Pancreas (tissue), 10 donors: ENCODE measurements at regions not wholly inside any gene's neighbourhood (a gene's known extent, or its start where the extent isn't known, plus 50 kb on each side); places are given as distances from the start of the nearest gene placed in this dataset.

Source experiments
- ATAC-seq, 4 donors: fragments of 200-7000 bp; cut with Tn5 transposase; one replicate each; pipeline versions ENCODE4 v1.8.0 to v1.9.1; 2020; ENCODE audit warnings: mild to moderate bottlenecking in 4 of 4, moderate library complexity in 4 of 4
- DNase-seq, 6 donors: peaks; one replicate each; pipeline ENCODE4 v3.0.0-alpha.2; 2020
- FAIRE-seq: peaks from 2 replicates; lab custom pipeline; 2012; peaks lifted over from hg19 to GRCh38; lab: Jason Lieb, UNC
- H3K27ac ChIP-seq, 4 donors: fragments of 200-600 bp; sonication (generic); 1 replicate in 3 of 4; 2 replicates in 1 of 4; pipeline versions ENCODE4 v1.5.0 to v1.8.0; 2020
- H3K27me3 ChIP-seq, 4 donors: fragments of 200-600 bp; one replicate each; pipeline ENCODE4 v1.8.0; 2021
- H3K36me3 ChIP-seq, 3 donors: fragments of 200-600 bp; sonication (generic) in 1 of 3; one replicate each; pipeline versions ENCODE4 v1.5.0 to v1.8.0; 2020 to 2021
- H3K4me1 ChIP-seq, 3 donors: fragments of 200-600 bp; one replicate each; pipeline ENCODE4 v1.8.0; 2021
- H3K4me3 ChIP-seq, 4 donors: fragments of 200-600 bp; sonication (generic) in 2 of 4; one replicate each; pipeline versions ENCODE4 v1.5.0 to v1.8.0; 2020 to 2021
- H3K9me3 ChIP-seq, 4 donors: fragments of 200-600 bp; one replicate each; pipeline ENCODE4 v1.8.0; 2021
- CTCF ChIP-seq, 4 donors: fragments of 200-600 bp; sonication (generic) in 3 of 4; IDR thresholded peaks; one replicate each; pipeline versions ENCODE4 v1.5.0 to v1.8.0; 2021; ENCODE audit warnings: antibody characterized with exemption in 4 of 4
- WGBS, 2 donors: extraction: QIAGEN DNeasy Blood & Tissue Kit; methylation state at CpG; one replicate each; pipeline ENCODE4 v1.1.7; 2013; 5-methylcytosine and 5-hydroxymethylcytosine counted together
- intact Hi-C, 3 donors: fragments of 100-400 bp; cut with DNase I; formaldehyde crosslinking; loops; one replicate each; pipeline versions ENCODE4 v1.11.1 to v1.14.2; 2022
- donor health status: healthy with polysubstance abuse.
- donor health status: DM: no; HTN: no; CAD: no; lungs with moderate emphysema.
- donor health status: DM: no; HTN: no; CAD: no.
- donor health status: control.
- donor health status: control.
- donor health status: Bipolar disorder and iron deficiency.
- donor health status: DM: yes; HTN: yes; CAD: no.
- donor health status: DM: no; HTN: no; CAD: no.
- donor health status: DM: no; HTN: no; CAD: no.
- donor health status: DM: yes; HTN: yes; CAD: no.

GRCh38 chr11:133606124-133606523, 73.8 kb upstream of the OPCML start:
- ATAC-seq (no peak), DNase-seq (no peak), FAIRE-seq (no peak)
- no peak overlapping the region for H3K4me3 ChIP-seq
- intact Hi-C loops = no loop called here
- no peaks in the 10 kb centered on the region for H3K36me3 ChIP-seq
- peaks cover 0 to 2% (median 0%) of the 10 kb centered on the region in 4 donors for H3K27me3 ChIP-seq
- WGBS, 2 donors = 38 to 62% methylated on average over 3 of the region's 3 CpGs
- H3K27ac ChIP-seq = no peak overlapping the region
- H3K4me1 ChIP-seq = no peaks in the 10 kb centered on the region
- peaks cover 0 to 6% (median 0%) of the 10 kb centered on the region in 4 donors for H3K9me3 ChIP-seq
- no peak for TF ChIP-seq CTCF (IDR thresholded peaks at IDR 0.05)

GRCh38 chr11:133605482-133605881, 73.2 kb upstream of the OPCML start:
- Histone ChIP-seq H3K9me3 (peaks cover 0 to 4% (median 0%) of the 10 kb centered on the region in 4 donors), H3K4me3 (no peak overlapping the region), H3K4me1 (no peaks in the 10 kb centered on the region), H3K27me3 (peaks cover 0 to 2% (median 0%) of the 10 kb centered on the region in 4 donors), H3K27ac (no peak overlapping the region), H3K36me3 (no peaks in the 10 kb centered on the region)
- 48 to 49% methylated on average over 2 of the region's 2 CpGs for whole genome bisulfite sequencing, 2 donors
- TF ChIP-seq CTCF (IDR thresholded peaks at IDR 0.05) = no peak
- no peak for ATAC-seq
- no peak for FAIRE-seq
- no peak for DNase-seq
- intact Hi-C loops = no loop called here

- no peaks in the 10 kb centered on the region for H3K36me3 ChIP-seq
- no peaks in the 10 kb centered on the region for H3K27me3 ChIP-seq
- DNase-seq = no peak
- H3K9me3 ChIP-seq = no peaks in the 10 kb centered on the region
- no peak overlapping the region for H3K27ac ChIP-seq
- no peak for ATAC-seq
- FAIRE-seq = no peak
- WGBS, 2 donors = 49 to 69% methylated on average over 3 of the region's 3 CpGs
- H3K4me1 ChIP-seq = no peaks in the 10 kb centered on the region
- intact Hi-C loops = no loop called here
- H3K4me3 ChIP-seq = no peak overlapping the region
- no peak for TF ChIP-seq CTCF (IDR thresholded peaks at IDR 0.05)
These were observed 69.3 kb upstream of the OPCML start for GRCh38 chr11:133601641-133602040.

- 36 to 38% methylated on average over 6 of the region's 6 CpGs for WGBS, 2 donors
- no peaks in the 10 kb centered on the region for H3K27me3 ChIP-seq
These were observed 68.5 kb upstream of the OPCML start for GRCh38 chr11:133600786-133601185.

More at GRCh38 chr11:133600786-133601185, 68.5 kb upstream of the OPCML start:
- no peak for TF ChIP-seq CTCF (IDR thresholded peaks at IDR 0.05)
- Histone ChIP-seq H3K4me3 (no peak overlapping the region), H3K36me3 (no peaks in the 10 kb centered on the region), H3K4me1 (no peaks in the 10 kb centered on the region), H3K27ac (no peak overlapping the region), H3K9me3 (no peaks in the 10 kb centered on the region)
- intact Hi-C loops = no loop called here
- no peak for DNase-seq
- no peak for ATAC-seq
- no peak for FAIRE-seq
